ENCODE measurements at regions not wholly inside any gene's neighbourhood (a gene's known extent, or its start where the extent isn't known, plus 50 kb on each side); places are given as distances from the start of the nearest gene placed in this dataset.

GRCh38 chr4:14667624-14668151 is 334.6 kb upstream of the CPEB2 start:
- no peak for DNase-seq

DNA sequence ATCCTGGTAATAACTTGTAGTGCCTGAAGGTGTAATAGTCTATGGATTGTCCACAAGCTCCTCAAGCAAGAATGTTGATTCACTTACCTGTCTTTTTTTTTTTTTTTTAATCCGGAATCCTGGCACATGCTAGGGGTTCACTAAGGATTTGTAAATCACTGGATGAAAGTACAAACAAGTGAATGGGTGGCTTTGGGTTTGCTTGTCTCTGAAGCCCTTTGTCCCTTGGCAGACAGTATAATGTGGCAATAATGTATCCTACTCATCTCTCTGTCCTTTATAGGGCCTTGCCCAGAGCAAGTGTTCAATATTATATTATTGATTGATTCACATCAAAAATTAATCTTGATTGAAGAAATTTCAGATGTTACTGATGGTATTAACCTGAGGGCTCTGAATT is 334.0 kb upstream of the CPEB2 start:
- DNase-seq, result no peak

- DNase-seq, result no peak
These were observed 332.9 kb upstream of the CPEB2 start for GRCh38 chr4:14669371-14669770.

GRCh38 chr4:14671146-14671545 is 331.1 kb upstream of the CPEB2 start:
- DNase-seq, result no peak

DNA sequence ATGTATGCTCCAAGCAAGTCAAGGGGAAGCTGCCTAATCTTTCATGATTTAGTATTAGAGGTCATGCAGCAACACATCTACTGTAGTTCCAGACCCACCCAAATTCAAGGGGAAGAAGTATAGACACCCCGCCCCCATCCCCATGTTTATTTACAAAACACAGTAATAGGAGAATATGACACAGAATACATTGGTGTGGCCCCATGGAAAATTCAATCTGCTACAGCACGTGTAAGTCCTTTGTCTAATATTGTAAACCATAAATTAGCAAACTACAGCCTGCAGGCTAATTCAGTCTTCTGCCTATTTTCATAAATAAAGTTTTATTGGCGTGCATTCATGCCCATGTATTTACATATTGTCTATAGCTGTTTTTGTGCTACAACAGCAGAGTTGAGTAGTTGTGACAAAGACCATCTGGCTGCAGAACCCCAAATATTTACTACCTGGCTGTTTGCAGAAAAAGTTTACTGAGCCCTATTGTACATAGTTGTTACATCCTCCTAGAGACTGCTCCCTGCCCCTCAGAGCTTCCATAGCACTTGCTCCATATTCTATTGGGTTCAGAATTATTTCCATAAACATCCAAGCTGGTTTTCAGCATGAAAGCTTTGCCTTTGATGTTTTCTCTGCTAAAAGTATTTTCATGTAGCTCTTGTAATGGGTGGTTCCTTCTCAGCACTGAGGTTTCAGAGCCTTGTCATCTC is 326.8 kb upstream of the CPEB2 start:
- DNase-seq, result no peak

- no peak for DNase-seq
These were observed 322.4 kb upstream of the CPEB2 start for GRCh38 chr4:14679906-14680305.

DNA sequence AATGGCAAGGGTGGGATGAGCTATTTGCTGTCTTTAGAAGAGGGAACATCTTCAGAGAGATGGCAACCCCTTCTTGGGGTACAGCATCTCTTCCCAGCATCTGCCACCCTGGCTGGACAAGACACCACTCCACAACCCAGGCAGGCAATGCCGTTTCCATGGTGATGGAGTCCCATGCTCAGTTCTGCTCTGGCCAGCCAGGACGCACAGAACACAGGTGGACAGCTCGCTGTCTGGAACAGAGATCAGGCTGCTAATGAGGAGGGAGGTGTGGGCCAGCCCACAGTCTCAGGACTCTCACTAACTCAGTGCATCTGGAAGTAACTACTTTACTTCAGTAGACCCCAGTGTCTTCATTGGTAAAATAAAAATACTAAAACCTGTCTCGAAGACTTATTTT is 321.0 kb upstream of the CPEB2 start:
- DNase-seq, result no peak

- no peak for DNase-seq
These were observed 308.6 kb upstream of the CPEB2 start for GRCh38 chr4:14693728-14694127.

GRCh38 chr4:14695095-14695845 is 307.0 kb upstream of the CPEB2 start:
- DNase-seq, result no peak

DNA sequence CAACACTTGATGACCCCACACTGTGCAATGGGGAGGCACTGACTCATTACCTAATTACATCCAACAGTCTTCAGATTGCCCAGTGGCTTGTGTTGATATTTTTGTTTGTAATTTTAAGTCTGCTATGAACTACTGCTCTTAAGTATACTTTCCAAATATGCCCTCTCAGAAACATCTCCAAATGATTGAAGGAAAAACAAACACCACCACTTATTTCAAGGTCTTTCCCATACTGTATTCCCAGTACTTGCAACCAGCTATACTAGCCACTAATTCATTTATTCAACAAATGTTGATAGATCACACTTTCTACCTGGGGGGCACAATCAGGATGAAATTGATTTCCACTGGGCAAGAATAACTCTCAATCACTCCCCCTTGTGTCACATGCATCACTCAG is 302.2 kb upstream of the CPEB2 start:
- DNase-seq, result no peak

DNA sequence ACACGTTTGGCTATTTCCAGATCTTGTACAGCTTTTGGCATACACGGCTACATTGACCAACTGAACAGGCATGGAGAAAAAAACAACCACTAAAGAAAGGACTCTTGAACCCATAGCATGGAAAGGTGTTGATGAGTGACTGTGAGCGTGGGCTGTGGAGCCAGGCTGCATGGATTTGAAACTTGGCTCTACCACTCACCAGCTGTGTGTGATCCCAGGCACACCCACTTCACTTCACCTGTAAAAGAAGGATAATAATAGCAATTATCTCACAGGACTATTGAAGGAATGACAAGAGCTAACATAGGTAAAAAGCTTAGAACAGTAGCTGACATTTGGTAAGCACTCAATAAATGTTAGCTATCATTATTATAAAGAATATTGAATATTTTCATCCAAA is 301.7 kb upstream of the CPEB2 start:
- DNase-seq, result no peak

- DNase-seq, result no peak
These were observed 300.9 kb upstream of the CPEB2 start for GRCh38 chr4:14701389-14701788.

DNA sequence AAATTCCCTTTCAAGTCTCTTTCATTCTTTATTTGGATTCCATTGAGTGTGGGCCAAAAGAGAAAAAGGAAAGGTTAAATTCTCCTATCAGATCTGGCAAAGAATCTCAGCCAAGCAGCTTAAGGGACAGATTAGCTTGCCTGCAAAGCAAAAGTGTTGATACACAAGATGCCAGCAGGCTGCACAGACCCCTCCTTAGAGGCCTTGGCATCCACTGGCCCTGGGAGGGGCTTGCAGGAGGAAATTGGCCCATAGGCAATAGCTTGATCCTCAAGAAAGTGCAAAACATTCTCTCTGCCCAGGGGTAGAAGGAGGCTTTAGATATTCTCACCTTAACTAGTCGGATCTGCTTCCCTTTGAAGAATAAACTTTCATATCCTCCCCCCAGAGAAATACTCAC is 300.4 kb upstream of the CPEB2 start:
- no peak for DNase-seq

- no peak for DNase-seq
These were observed 293.7 kb upstream of the CPEB2 start for GRCh38 chr4:14708574-14708973.

- DNase-seq, result no peak
These were observed 291.0 kb upstream of the CPEB2 start for GRCh38 chr4:14711259-14711658.

- DNase-seq, result no peak
These were observed 285.6 kb upstream of the CPEB2 start for GRCh38 chr4:14716691-14717090.

- DNase-seq, result no peak
These were observed 283.2 kb upstream of the CPEB2 start for GRCh38 chr4:14719053-14719452.

DNA sequence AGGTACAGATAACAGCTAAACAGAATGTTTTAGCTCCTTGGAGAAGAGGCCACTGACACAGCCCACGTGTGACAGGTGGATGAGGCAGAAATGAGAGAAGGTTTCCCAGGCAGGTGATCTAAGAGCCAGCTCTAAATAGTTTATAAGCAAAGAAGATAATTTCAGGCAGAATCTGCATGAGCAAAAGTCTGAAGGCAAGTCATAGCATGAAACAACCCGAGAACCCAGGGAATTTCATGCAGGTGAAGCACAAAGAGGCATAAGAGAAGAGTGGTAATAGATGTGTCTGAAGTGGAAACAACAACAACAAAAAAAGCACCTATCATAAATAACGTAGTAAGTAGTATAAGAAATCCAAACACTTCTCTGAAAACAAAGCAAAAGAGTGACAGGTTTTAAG is 275.8 kb upstream of the CPEB2 start:
- no peak for DNase-seq

GRCh38 chr4:14726877-14727361 is 275.4 kb upstream of the CPEB2 start:
- no peak for DNase-seq

- DNase-seq, result no peak
These were observed 272.8 kb upstream of the CPEB2 start for GRCh38 chr4:14729282-14730000.

- DNase-seq, result no peak
These were observed 260.2 kb upstream of the CPEB2 start for GRCh38 chr4:14742054-14742453.

- no peak for DNase-seq
These were observed 259.1 kb upstream of the CPEB2 start for GRCh38 chr4:14743172-14743571.

GRCh38 chr4:14743601-14744000 is 258.7 kb upstream of the CPEB2 start:
- DNase-seq, result peak; percentile 4
